ENCODE measurements at regions not wholly inside any gene's neighbourhood (a gene's known extent, or its start where the extent isn't known, plus 50 kb on each side); places are given as distances from the start of the nearest gene placed in this dataset.

DNA sequence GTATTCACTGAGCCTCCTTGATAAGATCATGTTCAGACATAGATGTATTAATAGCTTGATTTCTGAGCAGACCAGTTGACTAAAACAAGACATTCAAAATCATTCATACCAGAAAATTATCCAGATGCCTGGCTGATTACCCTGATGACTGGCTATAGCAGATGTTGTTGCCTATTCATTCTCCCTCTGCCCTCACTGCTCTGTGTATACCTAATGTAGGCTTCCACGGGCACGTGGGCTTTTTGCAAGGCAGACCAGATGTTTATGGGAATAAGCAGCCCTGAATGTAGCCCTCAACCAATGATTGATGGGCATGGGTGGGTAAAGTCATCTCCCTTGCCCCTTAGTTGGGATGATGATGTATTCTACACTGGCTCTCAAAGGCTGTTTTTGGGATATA, 289.1 kb downstream of the MBD2 start:
- H3K4me3 ChIP-seq (ENCODE audit: insufficient read depth, low read length): no peak overlapping the region
- H3K79me2 ChIP-seq (ENCODE audit: insufficient read depth, low read length): no peaks in the 10 kb centered on the region
- DNase-seq (ENCODE audit: insufficient read length, low spot score, missing footprints): no peak
- no peaks in the 10 kb centered on the region for H3K4me1 ChIP-seq (ENCODE audit: insufficient read depth, low read length)
- H3K36me3 ChIP-seq (ENCODE audit: insufficient read depth, low read length): no peaks in the 10 kb centered on the region
- H3K4me2 ChIP-seq (ENCODE audit: insufficient read depth, low read length): no peak overlapping the region
- H2AFZ ChIP-seq (ENCODE audit: low read length): no peak overlapping the region
- no peaks in the 10 kb centered on the region for H3K9me3 ChIP-seq (ENCODE audit: low read depth, low read length)
- no peak for TF ChIP-seq CTCF (IDR thresholded peaks at IDR 0.05; ENCODE audit: extremely low read depth, low read depth, low read length)
- H4K20me1 ChIP-seq (ENCODE audit: insufficient read depth, low read length): no peaks in the 10 kb centered on the region
- no peaks in the 10 kb centered on the region for H3K27me3 ChIP-seq (ENCODE audit: insufficient read depth, low read length)
- no peak overlapping the region for H3K27ac ChIP-seq (ENCODE audit: low read depth, low read length)

- H3K4me3 ChIP-seq (ENCODE audit: insufficient read depth, low read length): no peak overlapping the region
- H4K20me1 ChIP-seq (ENCODE audit: insufficient read depth, low read length): no peaks in the 10 kb centered on the region
- no peak for TF ChIP-seq CTCF (IDR thresholded peaks at IDR 0.05; ENCODE audit: extremely low read depth, low read depth, low read length)
- H3K9me3 ChIP-seq (ENCODE audit: low read depth, low read length): no peaks in the 10 kb centered on the region
- H3K27ac ChIP-seq (ENCODE audit: low read depth, low read length): no peak overlapping the region
- no peaks in the 10 kb centered on the region for H3K27me3 ChIP-seq (ENCODE audit: insufficient read depth, low read length)
- H3K4me2 ChIP-seq (ENCODE audit: insufficient read depth, low read length): no peak overlapping the region
- DNase-seq (ENCODE audit: insufficient read length, low spot score, missing footprints): no peak
- no peak overlapping the region for H2AFZ ChIP-seq (ENCODE audit: low read length)
- no peaks in the 10 kb centered on the region for H3K79me2 ChIP-seq (ENCODE audit: insufficient read depth, low read length)
- no peaks in the 10 kb centered on the region for H3K4me1 ChIP-seq (ENCODE audit: insufficient read depth, low read length)
- H3K36me3 ChIP-seq (ENCODE audit: insufficient read depth, low read length): no peaks in the 10 kb centered on the region
Measured at GRCh38 chr18:53920312-53921075, 304.0 kb downstream of the MBD2 start.

DNA sequence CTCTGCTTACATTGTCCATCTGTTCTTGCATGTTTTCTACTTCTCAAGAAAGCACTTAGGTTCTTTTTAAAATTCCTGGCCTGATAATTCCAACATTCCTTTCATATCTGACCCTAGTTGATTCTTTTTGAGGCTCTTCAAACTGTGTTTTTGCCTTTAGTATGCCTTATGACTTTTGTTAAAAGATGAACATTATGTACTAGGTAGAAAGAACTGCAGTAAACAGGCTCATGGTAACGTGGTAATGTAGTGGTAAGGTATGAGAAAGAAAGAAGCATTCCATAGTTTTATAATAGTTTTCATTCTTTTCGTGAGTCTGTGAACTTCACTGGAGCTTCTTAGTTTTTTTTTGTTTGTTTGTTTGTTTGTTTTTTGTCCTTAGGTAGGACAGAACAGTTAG, 306.4 kb downstream of the MBD2 start:
- DNase-seq (ENCODE audit: insufficient read length, low spot score, missing footprints): no peak
- Histone ChIP-seq H3K79me2 (ENCODE audit: insufficient read depth, low read length) (no peaks in the 10 kb centered on the region), H3K27ac (ENCODE audit: low read depth, low read length) (no peak overlapping the region), H3K4me1 (ENCODE audit: insufficient read depth, low read length) (no peaks in the 10 kb centered on the region), H3K36me3 (ENCODE audit: insufficient read depth, low read length) (no peaks in the 10 kb centered on the region), H3K27me3 (ENCODE audit: insufficient read depth, low read length) (no peaks in the 10 kb centered on the region), H2AFZ (ENCODE audit: low read length) (no peak overlapping the region), H3K4me2 (ENCODE audit: insufficient read depth, low read length) (no peak overlapping the region), H4K20me1 (ENCODE audit: insufficient read depth, low read length) (no peaks in the 10 kb centered on the region), H3K4me3 (ENCODE audit: insufficient read depth, low read length) (no peak overlapping the region), H3K9me3 (ENCODE audit: low read depth, low read length) (no peaks in the 10 kb centered on the region)
- no peak for TF ChIP-seq CTCF (IDR thresholded peaks at IDR 0.05; ENCODE audit: extremely low read depth, low read depth, low read length)

DNA sequence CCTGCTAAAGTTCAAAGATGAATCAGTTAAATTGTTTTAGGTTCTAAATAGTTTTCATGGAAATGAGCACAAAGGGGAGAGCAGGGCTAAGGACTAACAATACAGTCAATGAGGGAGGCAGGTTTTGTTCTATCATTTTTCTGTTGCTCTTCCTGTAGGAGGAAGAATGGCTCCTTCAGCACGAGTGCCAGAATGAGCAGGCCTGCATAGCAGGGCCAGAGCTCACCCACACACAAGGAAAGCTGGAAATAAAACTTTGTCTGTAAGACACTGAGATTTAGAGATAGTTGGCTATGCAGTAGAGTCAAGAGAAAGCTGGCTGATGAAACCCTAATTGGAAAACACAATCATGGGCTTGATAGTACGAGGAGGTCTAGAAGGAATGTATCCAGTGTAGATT, 313.3 kb downstream of the MBD2 start:
- Histone ChIP-seq H3K4me3 (ENCODE audit: insufficient read depth, low read length) (no peak overlapping the region), H3K27ac (ENCODE audit: low read depth, low read length) (no peak overlapping the region), H4K20me1 (ENCODE audit: insufficient read depth, low read length) (no peaks in the 10 kb centered on the region), H3K79me2 (ENCODE audit: insufficient read depth, low read length) (no peaks in the 10 kb centered on the region), H3K4me2 (ENCODE audit: insufficient read depth, low read length) (no peak overlapping the region), H3K9me3 (ENCODE audit: low read depth, low read length) (no peaks in the 10 kb centered on the region), H2AFZ (ENCODE audit: low read length) (no peak overlapping the region), H3K4me1 (ENCODE audit: insufficient read depth, low read length) (no peaks in the 10 kb centered on the region), H3K36me3 (ENCODE audit: insufficient read depth, low read length) (no peaks in the 10 kb centered on the region), H3K27me3 (ENCODE audit: insufficient read depth, low read length) (no peaks in the 10 kb centered on the region)
- no peak for DNase-seq (ENCODE audit: insufficient read length, low spot score, missing footprints)
- TF ChIP-seq CTCF (IDR thresholded peaks at IDR 0.05; ENCODE audit: extremely low read depth, low read depth, low read length): no peak
